Peyer's patch (tissue), 4 donors: ENCODE measurements at regions not wholly inside any gene's neighbourhood (a gene's known extent, or its start where the extent isn't known, plus 50 kb on each side); places are given as distances from the start of the nearest gene placed in this dataset.

Experiments used
- DNase-seq, 3 donors: peaks; one replicate each; pipeline ENCODE4 v3.0.0-alpha.2; 2017 to 2019
- H3K27ac ChIP-seq, 4 donors: fragments of 200-600 bp; sonication (generic); one replicate each; pipeline ENCODE4 v1.5.1; 2016 to 2019
- H3K27me3 ChIP-seq, 2 donors: fragments of 200-600 bp; sonication (generic); one replicate each; pipeline ENCODE4 v1.5.1; 2019
- H3K36me3 ChIP-seq, 3 donors: fragments of 200-600 bp; sonication (generic); one replicate each; pipeline ENCODE4 v1.5.1; 2016 to 2019
- H3K4me1 ChIP-seq, 4 donors: fragments of 200-600 bp; sonication (generic); one replicate each; pipeline ENCODE4 v1.5.1; 2016 to 2019
- H3K4me3 ChIP-seq, 4 donors: fragments of 200-600 bp; sonication (generic); 1 replicate in 3 of 4; 2 replicates in 1 of 4; pipeline ENCODE4 v1.5.1; 2016 to 2019; ENCODE audit warnings: mild to moderate bottlenecking in 1 of 4
- H3K9me3 ChIP-seq, 4 donors: fragments of 200-600 bp; sonication (generic); one replicate each; pipeline ENCODE4 v1.5.1; 2016 to 2019; ENCODE audit warnings: mild to moderate bottlenecking in 1 of 4
- CTCF ChIP-seq, 6 experiments: fragments of 450-650 bp in 4 of 6; fragments of 200-600 bp in 2 of 6; sonication (generic) in 1 of 6; IDR thresholded peaks; one replicate each; pipeline ENCODE4 v1.5.1; 2017 to 2019; ENCODE audit warnings: antibody characterized with exemption in 6 of 6, mild to moderate bottlenecking in 3 of 6, moderate library complexity in 1 of 6
- POLR2A ChIP-seq, 2 donors: fragments of 450-650 bp; IDR thresholded peaks; one replicate each; pipeline ENCODE4 v1.5.1; 2017; ENCODE audit warnings: antibody characterized with exemption in 2 of 2, mild to moderate bottlenecking in 2 of 2, moderate library complexity in 2 of 2
- small RNA-seq, 2 donors: library from RNA; depleted of rRNA; stranded (forward); fragments of <200 nt; gene quantifications; one replicate each; pipeline ENCODE3, GENCODE V24; 2016

DNA sequence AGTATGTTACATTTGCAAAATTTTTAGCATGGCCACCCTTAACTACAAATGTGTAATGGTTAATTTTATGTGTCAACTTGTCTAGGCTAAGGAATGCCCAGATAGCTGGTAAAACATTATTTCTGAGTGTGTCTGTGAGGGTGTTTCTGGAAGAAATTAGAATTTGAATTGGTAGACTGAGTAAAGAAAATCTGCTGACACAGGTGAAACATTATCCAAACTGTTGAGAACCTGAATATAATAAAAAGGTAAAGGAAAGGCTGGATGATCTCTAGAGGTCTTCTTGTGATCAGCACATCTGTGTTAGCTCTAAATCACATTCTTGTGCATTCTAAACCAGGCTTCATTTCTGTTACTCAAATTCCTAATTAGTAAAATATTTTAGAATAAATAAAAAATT, 100.8 kb downstream of the UCHL5 start:
- Histone ChIP-seq H3K36me3 (no peaks in the 10 kb centered on the region), H3K27ac (no peak overlapping the region), H3K27me3 (no peaks in the 10 kb centered on the region), H3K9me3 (no peaks in the 10 kb centered on the region), H3K4me1 (no peaks in the 10 kb centered on the region), H3K4me3 (no peak overlapping the region)
- no peak for DNase-seq
- no peak for TF ChIP-seq CTCF (IDR thresholded peaks at IDR 0.05)
- no peak for TF ChIP-seq POLR2A (IDR thresholded peaks at IDR 0.05)

- Histone ChIP-seq H3K4me3 (no peak overlapping the region), H3K4me1 (no peaks in the 10 kb centered on the region), H3K36me3 (no peaks in the 10 kb centered on the region), H3K27ac (no peak overlapping the region), H3K27me3 (no peaks in the 10 kb centered on the region), H3K9me3 (no peaks in the 10 kb centered on the region)
- DNase-seq, result no peak
- no peak for TF ChIP-seq POLR2A (IDR thresholded peaks at IDR 0.05)
- TF ChIP-seq CTCF (IDR thresholded peaks at IDR 0.05), result no peak
These were observed 100.3 kb downstream of the UCHL5 start for GRCh38 chr1:192958871-192959270.

GRCh38 chr1:192959657-192960186, 99.4 kb downstream of the UCHL5 start:
- H3K4me3 ChIP-seq, result no peak overlapping the region
- H3K9me3 ChIP-seq, result no peaks in the 10 kb centered on the region
- H3K4me1 ChIP-seq, result no peaks in the 10 kb centered on the region
- no peak for TF ChIP-seq CTCF (IDR thresholded peaks at IDR 0.05)
- TF ChIP-seq POLR2A (IDR thresholded peaks at IDR 0.05), result no peak
- no peaks in the 10 kb centered on the region for H3K27me3 ChIP-seq
- no peaks in the 10 kb centered on the region for H3K36me3 ChIP-seq
- H3K27ac ChIP-seq, result no peak overlapping the region
- DNase-seq, result no peak

Small RNA genes lying in the stretch of these regions (small RNA-seq; reads per million reads assigned to genes)
- gene RN7SKP126, result 0 reads per million in 2 donors
